ENCODE measurements at regions not wholly inside any gene's neighbourhood (a gene's known extent, or its start where the extent isn't known, plus 50 kb on each side); places are given as distances from the start of the nearest gene placed in this dataset.

- TF ChIP-seq EZH2 (IDR thresholded peaks at IDR 0.05; ENCODE audit: insufficient read depth, poor library complexity, severe bottlenecking) (no peak), EZH2phosphoT487 (IDR thresholded peaks at IDR 0.05; ENCODE audit: insufficient read depth, low read depth) (no peak)
Observed at GRCh38 chr21:28655471-28655870, 337.2 kb downstream of the LTN1 start.

Measured in GM23248 (cell line).